IPS DF 19.7 (cell line): ENCODE measurements at regions not wholly inside any gene's neighbourhood (a gene's known extent, or its start where the extent isn't known, plus 50 kb on each side); places are given as distances from the start of the nearest gene placed in this dataset.
"Not testable (repeated sequence)": the region's sequence is repeated elsewhere in the genome, so short reads cannot be mapped to it uniquely, and the experiment has no call there.

Source experiments
- DNase-seq: peaks from one replicate; pipeline ENCODE4 v3.0.0-alpha.2; 2013; ENCODE audit warnings: low read depth, low spot score

DNA sequence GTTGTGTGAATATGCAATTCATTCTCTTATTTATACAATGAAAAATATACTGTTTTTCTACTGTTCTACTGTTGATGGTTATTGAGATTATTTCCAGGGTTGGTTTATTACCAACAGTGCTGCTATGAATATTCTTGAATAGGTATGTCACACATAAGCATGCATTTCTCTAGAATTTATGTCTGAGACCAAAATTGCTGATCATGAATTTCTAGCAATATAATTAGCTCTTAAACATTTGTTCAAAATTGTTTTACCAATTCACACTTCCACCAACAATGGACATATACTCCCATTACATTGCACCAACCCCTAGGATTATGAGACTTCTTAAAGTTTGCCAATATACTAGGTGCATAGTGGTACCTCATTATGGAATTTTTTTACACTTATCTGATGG, 164.1 kb upstream of the KCNQ5 start:
- no peak for DNase-seq

GRCh38 chr6:72458521-72458920, 163.3 kb upstream of the KCNQ5 start:
- no peak for DNase-seq

DNA sequence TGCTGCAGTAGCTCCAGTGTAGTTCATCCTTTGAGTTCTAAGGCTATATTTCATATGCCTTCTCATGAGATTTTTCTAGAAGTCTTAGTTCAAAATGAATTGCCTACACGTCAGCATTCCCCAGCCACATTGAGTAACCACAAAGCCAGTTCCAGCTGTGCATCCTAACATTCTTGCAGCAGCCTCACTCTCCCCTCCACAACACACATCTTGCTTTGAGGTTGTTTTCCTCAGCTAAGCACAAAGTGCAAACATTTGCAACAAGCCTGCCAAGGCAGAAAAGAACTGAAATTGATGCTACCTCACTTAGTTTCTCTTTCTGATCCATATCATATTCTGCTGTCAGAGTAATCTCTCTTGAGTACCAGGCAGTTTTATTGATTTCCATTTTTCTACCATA, 160.7 kb upstream of the KCNQ5 start:
- DNase-seq: no peak

DNA sequence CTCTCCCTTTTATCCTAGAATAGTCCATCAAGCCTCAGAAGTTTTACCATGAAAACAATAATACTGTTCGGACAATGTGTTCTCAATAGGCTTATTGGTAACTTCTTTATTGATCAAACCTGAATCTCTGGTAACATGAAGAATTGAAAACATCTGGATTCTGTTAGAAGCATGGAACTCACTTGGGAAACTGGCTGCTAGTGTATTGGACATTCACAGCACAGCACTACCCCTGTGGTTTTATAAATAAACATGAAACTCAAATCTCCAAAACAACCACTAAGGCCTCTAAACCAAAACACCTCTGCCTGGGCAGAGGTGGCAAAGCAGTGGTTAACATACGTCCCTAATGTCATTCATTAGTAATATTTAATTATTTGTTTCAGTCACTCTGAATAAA, 157.6 kb upstream of the KCNQ5 start:
- no peak for DNase-seq

DNA sequence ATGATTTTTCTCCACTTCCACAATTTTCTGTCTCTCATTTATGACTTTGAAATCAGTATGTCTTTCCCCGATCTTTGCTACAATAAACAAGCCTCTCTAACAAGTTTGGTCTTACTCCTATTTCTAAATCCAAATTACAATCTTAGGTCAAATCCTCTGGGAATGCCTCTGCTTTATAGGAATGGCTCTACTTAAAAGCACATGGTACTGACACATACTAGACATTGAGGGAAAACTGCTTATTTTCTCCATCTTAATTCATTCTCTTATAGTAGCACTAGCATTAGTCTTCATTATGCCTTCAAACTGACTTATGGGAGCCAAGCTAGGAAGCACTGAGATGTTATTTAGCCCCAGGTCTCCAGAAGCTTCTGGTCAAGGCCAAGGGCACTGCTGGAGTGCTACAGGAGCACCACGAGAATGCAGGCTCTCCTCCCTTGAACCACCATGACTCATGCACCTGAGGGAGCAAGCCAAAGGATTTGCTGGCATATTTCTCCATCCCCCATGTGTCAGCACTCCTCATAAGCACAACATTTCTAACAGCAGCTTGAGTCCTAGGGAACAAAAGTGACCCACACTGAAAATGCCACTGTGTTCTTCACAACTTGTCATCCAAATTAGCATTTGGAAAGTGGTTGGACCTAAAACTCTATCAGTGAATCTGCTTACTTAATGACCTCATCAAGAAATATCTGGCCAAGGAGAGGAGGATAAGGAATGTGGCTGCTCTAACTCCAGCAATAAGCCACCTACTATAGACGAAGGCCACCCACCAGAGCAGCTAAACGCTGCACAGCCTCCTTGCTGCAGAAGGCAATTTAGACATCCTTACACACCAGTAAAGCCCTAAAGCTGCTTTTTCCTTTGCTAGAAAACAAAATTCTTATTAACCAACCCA, 156.8 kb upstream of the KCNQ5 start:
- no peak for DNase-seq

DNA sequence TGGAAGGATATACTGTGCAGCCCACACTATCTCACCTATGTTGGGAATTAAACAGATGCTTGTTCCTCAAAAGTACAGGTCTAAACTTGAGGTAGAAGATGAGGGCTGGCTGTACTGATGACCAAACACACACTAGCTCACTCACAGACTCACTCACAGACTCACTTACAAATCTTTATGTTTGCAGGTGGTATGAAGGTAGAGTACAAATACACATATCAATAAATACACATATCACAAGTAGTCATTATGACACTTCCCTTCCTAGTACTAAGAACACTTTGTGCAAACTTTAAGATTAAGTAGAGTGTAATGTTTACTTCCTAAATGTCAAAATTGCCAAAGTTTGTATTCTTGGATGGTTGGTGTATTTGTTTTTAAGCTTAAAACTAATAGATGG, 155.4 kb upstream of the KCNQ5 start:
- DNase-seq: no peak

- no peak for DNase-seq
These were observed 154.8 kb upstream of the KCNQ5 start for GRCh38 chr6:72466971-72467566.

GRCh38 chr6:72469406-72469983, 152.4 kb upstream of the KCNQ5 start:
- DNase-seq: not testable (repeated sequence)

DNA sequence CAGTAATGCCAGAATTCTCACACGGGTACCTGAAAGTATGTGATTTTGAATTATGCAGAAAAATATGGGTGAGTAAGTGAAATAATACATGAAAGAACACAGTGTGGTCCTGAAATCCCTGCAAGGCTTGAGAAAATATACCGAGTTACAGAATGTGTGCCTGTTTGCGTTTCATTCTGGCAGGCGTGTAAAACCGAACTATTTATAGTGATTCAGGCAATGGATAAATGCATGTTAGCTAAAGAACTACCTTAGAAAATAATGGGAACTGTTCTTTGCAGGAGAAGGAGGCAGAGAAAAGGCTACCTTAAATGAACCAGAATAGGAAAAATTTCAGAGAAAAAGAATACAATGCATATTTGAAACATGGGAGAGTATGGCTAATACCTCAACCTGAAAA, 145.8 kb upstream of the KCNQ5 start:
- DNase-seq: no peak

- no peak for DNase-seq
These were observed 145.2 kb upstream of the KCNQ5 start for GRCh38 chr6:72476646-72477045.

DNA sequence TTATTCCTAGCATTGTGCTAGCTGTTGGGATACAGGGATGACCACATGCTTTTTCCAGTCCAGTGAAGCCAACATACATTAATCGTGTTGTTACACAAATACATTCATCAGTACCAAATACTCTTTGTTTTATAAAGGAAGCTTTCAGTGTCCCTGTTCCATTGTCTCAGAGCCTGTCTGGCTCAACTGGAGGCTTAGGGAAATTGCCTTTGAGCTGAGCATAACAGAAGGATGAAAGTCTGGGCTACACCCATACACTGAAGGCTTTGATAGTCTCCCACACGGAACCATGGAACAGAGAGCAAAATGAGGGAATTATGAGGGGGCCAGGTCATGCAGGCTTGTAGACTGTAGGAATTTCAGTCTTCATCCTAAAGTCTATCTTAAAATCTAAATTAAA, 126.4 kb upstream of the KCNQ5 start:
- no peak for DNase-seq

GRCh38 chr6:72497186-72497585, 124.7 kb upstream of the KCNQ5 start:
- no peak for DNase-seq

GRCh38 chr6:72500669-72501068, 121.2 kb upstream of the KCNQ5 start:
- DNase-seq: no peak

GRCh38 chr6:72504406-72504805, 117.5 kb upstream of the KCNQ5 start:
- no peak for DNase-seq

GRCh38 chr6:72505446-72505845, 116.4 kb upstream of the KCNQ5 start:
- no peak for DNase-seq

DNA sequence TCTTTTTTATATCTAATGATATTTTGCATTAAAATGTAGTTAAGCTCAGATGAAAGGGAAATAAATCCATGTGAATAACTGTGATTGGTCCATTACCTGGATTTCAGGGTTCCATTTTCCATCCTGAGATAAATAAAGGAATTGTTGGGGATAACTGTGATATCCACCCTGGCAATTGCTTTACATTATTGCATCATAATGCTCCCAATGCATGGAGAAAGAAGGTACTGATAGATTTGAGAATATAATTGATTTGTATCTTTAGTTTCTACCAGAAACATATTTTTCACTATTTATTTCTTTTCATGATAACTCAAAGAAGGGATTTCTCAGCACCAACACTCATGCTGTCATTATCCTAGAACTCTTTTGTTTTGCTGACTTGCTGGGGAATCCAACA, 102.0 kb upstream of the KCNQ5 start:
- no peak for DNase-seq

- DNase-seq: no peak
These were observed 100.2 kb upstream of the KCNQ5 start for GRCh38 chr6:72521684-72522083.

GRCh38 chr6:72522735-72523141, 99.1 kb upstream of the KCNQ5 start:
- DNase-seq: peak; percentile 35

- DNase-seq: no peak
These were observed 97.7 kb upstream of the KCNQ5 start for GRCh38 chr6:72524011-72524645.

DNA sequence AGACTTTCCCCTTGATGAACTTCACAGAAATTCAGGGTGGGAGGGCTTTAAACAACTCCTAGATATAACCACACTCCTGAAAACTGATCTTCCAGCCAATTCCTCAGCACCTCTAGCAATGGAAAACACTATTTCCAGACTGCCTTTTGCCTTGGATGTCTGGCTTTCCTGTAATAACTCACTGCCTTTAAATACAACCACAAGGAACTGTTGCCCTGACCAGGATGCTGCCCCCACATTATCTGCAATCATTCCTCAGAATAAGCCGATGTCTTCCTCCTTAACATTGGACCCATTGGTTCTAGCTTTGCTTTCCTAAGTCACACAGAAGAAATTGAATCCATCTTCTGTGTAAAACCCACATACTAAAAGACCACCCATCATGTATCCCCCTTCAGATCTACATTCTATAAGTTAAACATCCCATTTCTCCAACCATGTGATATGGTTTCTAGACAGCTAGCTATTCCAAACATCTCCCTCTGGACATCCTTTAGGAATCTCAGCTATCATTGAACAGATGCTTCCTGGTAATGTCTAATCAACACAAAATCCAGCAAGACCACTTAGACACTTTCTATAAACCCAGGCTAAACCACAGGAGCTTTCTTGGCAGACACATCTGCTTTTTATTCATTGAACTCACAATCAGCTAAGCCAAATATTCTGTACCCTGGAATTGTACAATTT, 95.9 kb upstream of the KCNQ5 start:
- DNase-seq: no peak

GRCh38 chr6:72530152-72530551, 91.7 kb upstream of the KCNQ5 start:
- DNase-seq: no peak

- no peak for DNase-seq
These were observed 91.1 kb upstream of the KCNQ5 start for GRCh38 chr6:72530750-72531149.
